Thyroid gland (tissue), 4 donors: ENCODE measurements at regions not wholly inside any gene's neighbourhood (a gene's known extent, or its start where the extent isn't known, plus 50 kb on each side); places are given as distances from the start of the nearest gene placed in this dataset.

ENCODE experiments used
- CTCF ChIP-seq, 6 experiments: fragments of 200-600 bp in 3 of 6; fragments of 450-650 bp in 3 of 6; sonication (generic) in 3 of 6; IDR thresholded peaks; one replicate each; pipeline ENCODE4 v1.5.1; 2016 to 2019; ENCODE audit warnings: antibody characterized with exemption in 6 of 6, mild to moderate bottlenecking in 2 of 6, inconsistent platforms in 1 of 6, moderate library complexity in 1 of 6
- POLR2A ChIP-seq, 2 donors: fragments of 450-650 bp; IDR thresholded peaks; one replicate each; pipeline ENCODE4 v1.6.1; 2017; ENCODE audit warnings: antibody characterized with exemption in 2 of 2, mild to moderate bottlenecking in 2 of 2, moderate library complexity in 1 of 2

GRCh38 chr4:125784741-125785140, 470.0 kb downstream of the FAT4 start:
- TF ChIP-seq CTCF (IDR thresholded peaks at IDR 0.05), result no peak
- no peak for TF ChIP-seq POLR2A (IDR thresholded peaks at IDR 0.05)
